Common myeloid progenitor, CD34-positive (primary cell): ENCODE measurements at regions not wholly inside any gene's neighbourhood (a gene's known extent, or its start where the extent isn't known, plus 50 kb on each side); places are given as distances from the start of the nearest gene placed in this dataset.

Source experiments
- CTCF ChIA-PET: fragments of 350-600 bp; sonication (Branson Sonifier 250); formaldehyde crosslinking; loops from one replicate; lab custom pipeline; 2021; ENCODE audit warnings: antibody characterized with exemption; lab: Charles Lee
- POLR2A ChIA-PET: fragments of 350-600 bp; sonication (Branson Sonifier 250); formaldehyde crosslinking; loops from one replicate; lab custom pipeline; 2021; ENCODE audit warnings: antibody characterized with exemption; lab: Charles Lee
- DNase-seq, 3 donors: peaks; one replicate each; pipeline versions ENCODE4 v3.0.0 to v3.0.0-alpha.2; 2013
- H3K27ac ChIP-seq, 2 experiments: 1 replicate in 1 of 2; 2 replicates in 1 of 2; pipeline ENCODE4 v1.7.0; 2013; ENCODE audit warnings: inconsistent platforms in 2 of 2, low read length in 2 of 2, mild to moderate bottlenecking in 2 of 2, low read depth in 1 of 2, moderate library complexity in 1 of 2; ENCODE audit not compliant: severe bottlenecking in 2 of 2, insufficient read depth in 1 of 2, poor library complexity in 1 of 2
- H3K27me3 ChIP-seq, 5 experiments: replicated peaks in 2 of 5; 1 replicate in 3 of 5; 2 replicates in 2 of 5; pipeline versions ENCODE4 v1.6.1 to v1.7.0; 2013; ENCODE audit warnings: low read length in 4 of 5, mild to moderate bottlenecking in 2 of 5, moderate library complexity in 2 of 5, inconsistent platforms in 1 of 5; ENCODE audit not compliant: insufficient read depth in 5 of 5, control insufficient read depth in 4 of 5
- H3K36me3 ChIP-seq, 4 experiments: 1 replicate in 2 of 4; 2 replicates in 2 of 4; pipeline versions ENCODE4 v1.6.1 to v1.7.0; 2013; ENCODE audit warnings: low read length in 3 of 4, control low read depth in 1 of 4, mild to moderate bottlenecking in 1 of 4; ENCODE audit not compliant: control insufficient read depth in 4 of 4, insufficient read depth in 4 of 4
- H3K4me1 ChIP-seq, 4 experiments: 1 replicate in 3 of 4; 2 replicates in 1 of 4; pipeline versions ENCODE4 v1.6.1 to v1.7.1; 2013; ENCODE audit warnings: low read length in 3 of 4, mild to moderate bottlenecking in 3 of 4, control low read depth in 1 of 4, inconsistent platforms in 1 of 4, moderate library complexity in 1 of 4; ENCODE audit not compliant: control insufficient read depth in 4 of 4, insufficient read depth in 4 of 4; ENCODE audit errors: control extremely low read depth in 1 of 4
- H3K4me3 ChIP-seq, 7 experiments: 1 replicate in 4 of 7; 2 replicates in 3 of 7; pipeline versions ENCODE4 v1.5.1 to v1.7.0; 2013; ENCODE audit warnings: mild to moderate bottlenecking in 7 of 7, low read length in 6 of 7, moderate library complexity in 6 of 7, inconsistent platforms in 2 of 7, low read depth in 2 of 7, control low read depth in 1 of 7; ENCODE audit not compliant: insufficient read depth in 4 of 7, control insufficient read depth in 1 of 7; ENCODE audit errors: extremely low read depth in 1 of 7
- H3K9me3 ChIP-seq, 5 experiments: 1 replicate in 4 of 5; 2 replicates in 1 of 5; pipeline versions ENCODE4 v1.6.1 to v1.7.1; 2013; ENCODE audit warnings: low read length in 4 of 5, mild to moderate bottlenecking in 2 of 5, inconsistent platforms in 1 of 5, low read depth in 1 of 5, moderate library complexity in 1 of 5; ENCODE audit not compliant: control insufficient read depth in 4 of 5, insufficient read depth in 2 of 5; ENCODE audit errors: control extremely low read depth in 1 of 5
- WGBS: methylation state at CpG from one replicate; pipeline ENCODE4 v1.1.5; 2013; ENCODE audit not compliant: insufficient coverage; 5-methylcytosine and 5-hydroxymethylcytosine counted together

GRCh38 chr3:164879201-164879600 is 199.1 kb downstream of the SI start:
- no peaks in the 10 kb centered on the region for H3K4me1 ChIP-seq
- H3K27me3 ChIP-seq: no peaks in the 10 kb centered on the region
- POLR2A ChIA-PET: no interaction called here
- 43% methylated on average over 2 of the region's 4 CpGs for whole genome bisulfite sequencing
- H3K36me3 ChIP-seq: no peaks in the 10 kb centered on the region
- no peak for DNase-seq
- H3K4me3 ChIP-seq: no peak overlapping the region
- CTCF ChIA-PET: no interaction called here
- no peaks in the 10 kb centered on the region for H3K9me3 ChIP-seq
- H3K27ac ChIP-seq: no peak overlapping the region

GRCh38 chr3:164864454-164864853 is 213.8 kb downstream of the SI start:
- Histone ChIP-seq H3K4me3 (no peak overlapping the region), H3K36me3 (no peaks in the 10 kb centered on the region), H3K27ac (no peak overlapping the region), H3K27me3 (no peaks in the 10 kb centered on the region), H3K4me1 (no peaks in the 10 kb centered on the region), H3K9me3 (no peaks in the 10 kb centered on the region)
- CTCF ChIA-PET: no interaction called here
- POLR2A ChIA-PET: no interaction called here
- WGBS: no CpG with 5 or more reads among the region's 1 CpG
- no peak for DNase-seq

GRCh38 chr3:164852866-164853265 is 225.4 kb downstream of the SI start:
- no peak overlapping the region for H3K4me3 ChIP-seq

GRCh38 chr3:164851905-164852304 is 226.4 kb downstream of the SI start:
- no peaks in the 10 kb centered on the region for H3K9me3 ChIP-seq
- CTCF ChIA-PET: interaction anchor here (0.6 kb wide), 1 partner anchor 9 kb away, joined by 3 read pairs; no protein-coding TSS in a partner anchor
- WGBS: no CpG with 5 or more reads among the region's 1 CpG
- H3K36me3 ChIP-seq: no peaks in the 10 kb centered on the region
- H3K27ac ChIP-seq: no peak overlapping the region
- POLR2A ChIA-PET: no interaction called here
- H3K4me3 ChIP-seq: no peak overlapping the region
- no peaks in the 10 kb centered on the region for H3K27me3 ChIP-seq
- H3K4me1 ChIP-seq: no peaks in the 10 kb centered on the region
- DNase-seq: no peak

More at GRCh38 chr3:164852866-164853265, 225.4 kb downstream of the SI start:
- H3K27me3 ChIP-seq: no peaks in the 10 kb centered on the region
- no peaks in the 10 kb centered on the region for H3K4me1 ChIP-seq
- WGBS: no CpG with 5 or more reads among the region's 1 CpG
- H3K36me3 ChIP-seq: no peaks in the 10 kb centered on the region
- no peaks in the 10 kb centered on the region for H3K9me3 ChIP-seq
- no peak for DNase-seq
- ChIA-PET POLR2A (no interaction called here), CTCF (no interaction called here)
- no peak overlapping the region for H3K27ac ChIP-seq

- H3K9me3 ChIP-seq: no peaks in the 10 kb centered on the region
- H3K4me1 ChIP-seq: no peaks in the 10 kb centered on the region
- no peaks in the 10 kb centered on the region for H3K27me3 ChIP-seq
- no peak for DNase-seq
- no peak overlapping the region for H3K27ac ChIP-seq
- ChIA-PET CTCF (no interaction called here), POLR2A (no interaction called here)
- no peaks in the 10 kb centered on the region for H3K36me3 ChIP-seq
- WGBS: 57% methylated on average over 1 of the region's 3 CpGs
- H3K4me3 ChIP-seq: no peak overlapping the region
These were observed 227.1 kb downstream of the SI start for GRCh38 chr3:164851204-164851603.

GRCh38 chr3:164848923-164849322 is 229.4 kb downstream of the SI start:
- H3K4me3 ChIP-seq: no peak overlapping the region
- 100% methylated on average over 1 of the region's 4 CpGs for WGBS
- DNase-seq: no peak
- H3K9me3 ChIP-seq: no peaks in the 10 kb centered on the region
- ChIA-PET POLR2A (no interaction called here), CTCF (no interaction called here)
- H3K27me3 ChIP-seq: no peaks in the 10 kb centered on the region
- no peaks in the 10 kb centered on the region for H3K4me1 ChIP-seq
- H3K36me3 ChIP-seq: no peaks in the 10 kb centered on the region
- H3K27ac ChIP-seq: no peak overlapping the region

GRCh38 chr3:164845739-164846138 is 232.6 kb downstream of the SI start:
- POLR2A ChIA-PET: no interaction called here
- no peak for DNase-seq
- no peaks in the 10 kb centered on the region for H3K9me3 ChIP-seq
- no CpG with 5 or more reads among the region's 2 CpGs for WGBS
- no peaks in the 10 kb centered on the region for H3K4me1 ChIP-seq
- CTCF ChIA-PET: no interaction called here
- no peaks in the 10 kb centered on the region for H3K27me3 ChIP-seq
- H3K36me3 ChIP-seq: no peaks in the 10 kb centered on the region
- no peak overlapping the region for H3K27ac ChIP-seq
- no peak overlapping the region for H3K4me3 ChIP-seq
